Breast epithelium (tissue), 3 donors: ENCODE measurements at regions not wholly inside any gene's neighbourhood (a gene's known extent, or its start where the extent isn't known, plus 50 kb on each side); places are given as distances from the start of the nearest gene placed in this dataset.

ENCODE experiments used
- CTCF ChIP-seq, 3 donors: fragments of 450-650 bp; IDR thresholded peaks; one replicate each; pipeline ENCODE4 v1.5.1; 2016 to 2017; ENCODE audit warnings: antibody characterized with exemption in 3 of 3, mild to moderate bottlenecking in 3 of 3, moderate library complexity in 3 of 3
- POLR2A ChIP-seq: fragments of 450-650 bp; IDR thresholded peaks from one replicate; pipeline ENCODE4 v1.6.1; 2016; ENCODE audit warnings: antibody characterized with exemption, mild to moderate bottlenecking, moderate library complexity
- POLR2AphosphoS5 ChIP-seq, 3 donors: sonication (generic); formaldehyde crosslinking; IDR thresholded peaks; one replicate each; pipeline ENCODE4 v1.6.1; 2017; ENCODE audit warnings: antibody characterized with exemption in 3 of 3

- no peak for TF ChIP-seq CTCF (IDR thresholded peaks at IDR 0.05)
- no peak for TF ChIP-seq POLR2AphosphoS5 (IDR thresholded peaks at IDR 0.05)
- TF ChIP-seq POLR2A, result no peak
Observed at GRCh38 chr9:120071760-120072159, 508.2 kb downstream of the CDK5RAP2 start.
